ENCODE measurements at regions not wholly inside any gene's neighbourhood (a gene's known extent, or its start where the extent isn't known, plus 50 kb on each side); places are given as distances from the start of the nearest gene placed in this dataset.

GRCh38 chrX:42954880-42955279 lies 176.9 kb upstream of the PPP1R2C start (continued):
- TF ChIP-seq ZNF462 (CRISPR knock-in tag; IDR thresholded peaks at IDR 0.05) (no peak), ZNF114 (CRISPR knock-in tag; IDR thresholded peaks at IDR 0.05) (no peak), STAT1 (IDR thresholded peaks at IDR 0.05; ENCODE audit: unreplicated experiment) (no peak), JUNB (IDR thresholded peaks at IDR 0.05; ENCODE audit: unreplicated experiment) (no peak)

- peaks cover 11% of the 10 kb centered on the region; the same call in 2 of the 3 replicates for H3K36me3 Mint-ChIP-seq (ENCODE audit: low read depth)
- no peaks in the 10 kb centered on the region for H3K4me1 Mint-ChIP-seq
- Histone ChIP-seq H3K9me2 (ENCODE audit: insufficient read depth) (no peaks in the 10 kb centered on the region), H3K27ac (ENCODE audit: low read depth) (no peak overlapping the region), H3K79me2 (replicated peaks; ENCODE audit: insufficient read depth) (no peaks in the 10 kb centered on the region), H3K27me3 (ENCODE audit: insufficient read depth) (no peaks in the 10 kb centered on the region), H3K4me2 (no peak overlapping the region), H3F3A (replicated peaks; ENCODE audit: low read depth) (no peaks in the 10 kb centered on the region), H4K20me1 (replicated peaks; ENCODE audit: insufficient read depth) (no peaks in the 10 kb centered on the region), H3K4me1 (ENCODE audit: insufficient read depth) (no peaks in the 10 kb centered on the region), H2AFZ (no peak overlapping the region), H3K4me3 (no peak overlapping the region), H3K36me3 (ENCODE audit: insufficient read depth) (no peaks in the 10 kb centered on the region)
- H3K4me3 Mint-ChIP-seq = no peak overlapping the region
- no peak overlapping the region for H3K27ac Mint-ChIP-seq
- peaks cover 15% of the 10 kb centered on the region; the same call in 2 of the 3 replicates for H3K9me3 Mint-ChIP-seq
- ATAC-seq = no peak
- TF ChIP-seq REST (IDR thresholded peaks at IDR 0.05; ENCODE audit: unreplicated experiment) (no peak), CTCF (conservative IDR thresholded peaks at IDR 0.05; ENCODE audit: low read depth in 2 of 2) (no peak)
- no peaks in the 10 kb centered on the region for H3K27me3 Mint-ChIP-seq (ENCODE audit: insufficient read depth, low read depth, poor library complexity)
- DNase-seq (ENCODE audit: low spot score) = no peak
Measured at GRCh38 chrX:42955349-42955748, 177.4 kb upstream of the PPP1R2C start.

All from GM23338 (cell line).